H9 (cell line): ENCODE measurements at regions not wholly inside any gene's neighbourhood (a gene's known extent, or its start where the extent isn't known, plus 50 kb on each side); places are given as distances from the start of the nearest gene placed in this dataset.

ENCODE experiments used
- DNase-seq: peaks from one replicate; pipeline ENCODE4 v3.0.0-alpha.2; 2017
- H2AFZ ChIP-seq: one replicate; pipeline ENCODE4 v1.6.1; 2013; ENCODE audit warnings: mild to moderate bottlenecking, low read length, control low read depth, moderate library complexity
- H2AK5ac ChIP-seq: 2 replicates; pipeline ENCODE4 v1.6.1; 2013; ENCODE audit warnings: low read length, control low read depth, mixed read lengths; ENCODE audit not compliant: insufficient read length
- H2BK120ac ChIP-seq: one replicate; pipeline ENCODE4 v1.6.1; 2013; ENCODE audit warnings: low read depth, mild to moderate bottlenecking, low read length, control low read depth, inconsistent platforms; ENCODE audit not compliant: poor library complexity, severe bottlenecking
- H2BK12ac ChIP-seq: 2 replicates; pipeline ENCODE4 v1.6.1; 2013; ENCODE audit warnings: low read length, control low read depth, mixed read lengths, low read depth; ENCODE audit not compliant: insufficient read length
- H2BK15ac ChIP-seq: 2 replicates; pipeline ENCODE4 v1.6.1; 2013; ENCODE audit warnings: low read depth, low read length, control low read depth
- H2BK20ac ChIP-seq: one replicate; pipeline ENCODE4 v1.6.1; 2013; ENCODE audit warnings: low read depth, mild to moderate bottlenecking, low read length, control low read depth, inconsistent platforms; ENCODE audit not compliant: poor library complexity, severe bottlenecking
- H2BK5ac ChIP-seq: 2 replicates; pipeline ENCODE4 v1.6.1; 2013; ENCODE audit warnings: low read length, control low read depth, mixed read lengths; ENCODE audit not compliant: insufficient read length
- H3K14ac ChIP-seq: 2 replicates; pipeline ENCODE4 v1.6.1; 2013; ENCODE audit warnings: low read length, control low read depth; ENCODE audit not compliant: insufficient read depth
- H3K18ac ChIP-seq: 2 replicates; pipeline ENCODE4 v1.6.1; 2013; ENCODE audit warnings: low read depth, mild to moderate bottlenecking, mixed read lengths, low read length, control low read depth; ENCODE audit not compliant: insufficient read length
- H3K23ac ChIP-seq: 2 replicates; pipeline ENCODE4 v1.6.1; 2013; ENCODE audit warnings: low read length, control low read depth, mixed read lengths, low read depth; ENCODE audit not compliant: insufficient read length
- H3K23me2 ChIP-seq: 2 replicates; pipeline ENCODE4 v1.6.1; 2013; ENCODE audit warnings: low read depth, mild to moderate bottlenecking, mixed read lengths, low read length, control low read depth; ENCODE audit not compliant: insufficient read length, poor library complexity, severe bottlenecking
- H3K27ac ChIP-seq: 2 replicates; pipeline ENCODE4 v1.5.1; 2013; ENCODE audit warnings: low read length, control low read depth, mixed read lengths, low read depth; ENCODE audit not compliant: insufficient read length
- H3K27me3 ChIP-seq: 2 replicates; pipeline ENCODE4 v1.6.1; 2013; ENCODE audit warnings: low read length, control low read depth, inconsistent platforms; ENCODE audit not compliant: insufficient read depth
- H3K4ac ChIP-seq: 2 replicates; pipeline ENCODE4 v1.6.1; 2013; ENCODE audit warnings: low read depth, mild to moderate bottlenecking, control low read depth, inconsistent platforms, low read length, moderate library complexity
- H3K4me1 ChIP-seq: 2 replicates; pipeline ENCODE4 v1.6.1; 2013; ENCODE audit warnings: low read length, control low read depth, inconsistent platforms; ENCODE audit not compliant: insufficient read depth
- H3K4me2 ChIP-seq: 2 replicates; pipeline ENCODE4 v1.6.1; 2013; ENCODE audit warnings: low read length, control low read depth, mixed read lengths; ENCODE audit not compliant: insufficient read length, insufficient read depth
- H3K56ac ChIP-seq: 2 replicates; pipeline ENCODE4 v1.6.1; 2013; ENCODE audit warnings: low read depth, mild to moderate bottlenecking, mixed read lengths, low read length, control low read depth; ENCODE audit not compliant: insufficient read length
- H3K79me1 ChIP-seq: 2 replicates; pipeline ENCODE4 v1.6.1; 2013; ENCODE audit warnings: low read depth, mild to moderate bottlenecking, moderate library complexity, low read length, control low read depth, inconsistent platforms; ENCODE audit not compliant: insufficient read depth, poor library complexity, severe bottlenecking
- H3K79me2 ChIP-seq: 2 replicates; pipeline ENCODE4 v1.6.1; 2013; ENCODE audit warnings: low read length, control low read depth, inconsistent platforms; ENCODE audit not compliant: insufficient read depth
- H3K9ac ChIP-seq: 2 replicates; pipeline ENCODE4 v1.6.1; 2013; ENCODE audit warnings: low read length, control low read depth, mixed read lengths; ENCODE audit not compliant: insufficient read length; ENCODE audit errors: extremely low read depth
- H3K9me3 ChIP-seq: one replicate; pipeline ENCODE4 v1.6.1; 2013; ENCODE audit warnings: low read depth, low read length, inconsistent platforms; ENCODE audit not compliant: control insufficient read depth
- H3T11ph ChIP-seq: one replicate; pipeline ENCODE4 v1.6.1; 2013; ENCODE audit warnings: mild to moderate bottlenecking, low read length, control low read depth, inconsistent platforms
- H4K20me1 ChIP-seq: one replicate; pipeline ENCODE4 v1.6.1; 2013; ENCODE audit not compliant: control insufficient read depth, insufficient read length, insufficient read depth
- H4K5ac ChIP-seq: 2 replicates; pipeline ENCODE4 v1.6.1; 2013; ENCODE audit warnings: low read depth, mild to moderate bottlenecking, mixed read lengths, low read length, control low read depth; ENCODE audit not compliant: insufficient read length
- H4K8ac ChIP-seq: replicated peaks from 2 replicates; pipeline ENCODE4 v1.6.1; 2013; ENCODE audit warnings: low read length, control low read depth, mixed read lengths, low read depth; ENCODE audit not compliant: insufficient read length
- H4K91ac ChIP-seq: 2 replicates; pipeline ENCODE4 v1.6.1; 2013; ENCODE audit warnings: low read depth, mild to moderate bottlenecking, moderate library complexity, mixed read lengths, low read length, control low read depth; ENCODE audit not compliant: insufficient read length
- H3K27ac Mint-ChIP-seq, 3 experiments: 2 replicates in 2 of 3; 3 replicates in 1 of 3; pipeline ENCODE4 v1.8.0; 2020 to 2021; ENCODE audit warnings: mixed read lengths in 3 of 3, mild to moderate bottlenecking in 1 of 3, moderate library complexity in 1 of 3
- H3K27me3 Mint-ChIP-seq: 2 replicates; pipeline ENCODE4 v1.8.0; 2021; ENCODE audit warnings: low read depth, mild to moderate bottlenecking, moderate library complexity, mixed read lengths
- H3K36me3 Mint-ChIP-seq, 3 experiments: 2 replicates in 2 of 3; 3 replicates in 1 of 3; pipeline ENCODE4 v1.8.0; 2020 to 2021; ENCODE audit warnings: low read depth in 3 of 3, mixed read lengths in 3 of 3; ENCODE audit not compliant: insufficient read depth in 1 of 3
- H3K4me1 Mint-ChIP-seq, 2 experiments: 2 replicates each; pipeline ENCODE4 v1.8.0; 2020; ENCODE audit warnings: mixed read lengths in 2 of 2
- H3K4me3 Mint-ChIP-seq, 2 experiments: 2 replicates in 1 of 2; 3 replicates in 1 of 2; pipeline ENCODE4 v1.8.0; 2020 to 2021; ENCODE audit warnings: mild to moderate bottlenecking in 2 of 2, mixed read lengths in 2 of 2, moderate library complexity in 1 of 2
- H3K9me3 Mint-ChIP-seq, 2 experiments: 2 replicates in 1 of 2; 3 replicates in 1 of 2; pipeline ENCODE4 v1.8.0; 2020; ENCODE audit warnings: mild to moderate bottlenecking in 2 of 2, mixed read lengths in 2 of 2, moderate library complexity in 1 of 2
- WGBS: extraction: QIAGEN DNeasy Blood & Tissue Kit; methylation state at CpG from one replicate; pipeline ENCODE4 v1.1.7; 2013; ENCODE audit warnings: missing lambda C conversion rate, low lambda C conversion rate, mixed read lengths; ENCODE audit not compliant: insufficient read length; ENCODE audit errors: extremely low coverage; 5-methylcytosine and 5-hydroxymethylcytosine counted together
- TF ChIP-seq, protein P1 (sequence below): fragments of 200-600 bp; sonication (generic); conservative IDR thresholded peaks from 3 replicates; pipeline ENCODE4 v1.8.0; 2021; ENCODE audit warnings: antibody characterized with exemption, mild to moderate bottlenecking

DNA sequence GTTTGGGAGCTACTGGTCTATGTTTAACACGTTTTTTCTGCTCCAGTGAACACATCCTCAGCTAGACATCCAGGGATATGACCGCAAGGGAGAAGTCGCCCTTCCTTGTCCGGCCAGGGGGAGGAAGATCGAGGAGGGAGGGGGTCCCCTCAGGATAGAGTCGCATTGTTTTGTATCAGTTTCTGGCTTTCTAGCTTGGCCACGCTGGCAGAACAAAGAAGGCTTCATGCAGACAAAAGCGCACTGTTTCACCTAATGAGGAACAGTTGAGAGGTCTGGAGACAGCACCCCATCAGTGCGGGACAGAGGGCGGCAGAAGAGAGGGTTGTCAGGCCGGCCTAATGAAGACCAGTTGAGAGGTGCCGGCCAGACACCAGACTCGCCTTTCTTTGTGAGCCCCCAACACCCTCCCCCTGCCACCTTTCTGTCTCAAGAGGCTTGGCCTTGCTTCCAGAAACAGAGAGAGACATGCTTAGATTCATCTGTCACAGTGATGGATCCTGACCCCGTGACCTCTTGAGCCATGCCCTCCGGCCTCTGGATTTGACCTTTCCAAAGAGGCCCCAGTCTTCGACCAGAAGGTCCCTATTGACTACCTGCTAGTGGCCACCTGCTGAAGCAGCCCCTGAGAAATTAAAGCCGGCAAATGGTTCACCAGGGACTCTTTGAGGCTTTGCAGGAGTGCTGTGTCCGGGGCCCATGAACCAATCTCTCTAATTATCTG is 254.7 kb upstream of the TBX3 start:
- no peak overlapping the region for H3K18ac ChIP-seq
- no peak overlapping the region for H2BK12ac ChIP-seq
- no peaks in the 10 kb centered on the region for H3K23me2 ChIP-seq
- Mint-ChIP-seq H3K4me3 (no peak overlapping the region), H3K4me1 (no peaks in the 10 kb centered on the region), H3K9me3 (no peaks in the 10 kb centered on the region), H3K36me3 (no peaks in the 10 kb centered on the region), H3K27ac (no peak overlapping the region), H3K27me3 (peaks cover 4% of the 10 kb centered on the region)
- no peak overlapping the region for H2AK5ac ChIP-seq
- H4K5ac ChIP-seq = no peak overlapping the region
- no peak overlapping the region for H2BK15ac ChIP-seq
- no CpG with 5 or more reads among the region's 18 CpGs for WGBS
- H3K79me1 ChIP-seq = no peaks in the 10 kb centered on the region
- H3K23ac ChIP-seq = no peak overlapping the region
- DNase-seq = no peak
- no peak overlapping the region for H2BK120ac ChIP-seq
- no peaks in the 10 kb centered on the region for H3K79me2 ChIP-seq
- no peak overlapping the region for H3K9ac ChIP-seq
- H4K91ac ChIP-seq = no peak overlapping the region
- H4K20me1 ChIP-seq = no peaks in the 10 kb centered on the region
- no peaks in the 10 kb centered on the region for H3K4me1 ChIP-seq
- no peak overlapping the region for H3K56ac ChIP-seq
- H3K4ac ChIP-seq = no peak overlapping the region
- H3K14ac ChIP-seq = no peak overlapping the region
- H2BK5ac ChIP-seq = no peak overlapping the region
- no peak overlapping the region for H3T11ph ChIP-seq
- TF ChIP-seq, protein P1, sequence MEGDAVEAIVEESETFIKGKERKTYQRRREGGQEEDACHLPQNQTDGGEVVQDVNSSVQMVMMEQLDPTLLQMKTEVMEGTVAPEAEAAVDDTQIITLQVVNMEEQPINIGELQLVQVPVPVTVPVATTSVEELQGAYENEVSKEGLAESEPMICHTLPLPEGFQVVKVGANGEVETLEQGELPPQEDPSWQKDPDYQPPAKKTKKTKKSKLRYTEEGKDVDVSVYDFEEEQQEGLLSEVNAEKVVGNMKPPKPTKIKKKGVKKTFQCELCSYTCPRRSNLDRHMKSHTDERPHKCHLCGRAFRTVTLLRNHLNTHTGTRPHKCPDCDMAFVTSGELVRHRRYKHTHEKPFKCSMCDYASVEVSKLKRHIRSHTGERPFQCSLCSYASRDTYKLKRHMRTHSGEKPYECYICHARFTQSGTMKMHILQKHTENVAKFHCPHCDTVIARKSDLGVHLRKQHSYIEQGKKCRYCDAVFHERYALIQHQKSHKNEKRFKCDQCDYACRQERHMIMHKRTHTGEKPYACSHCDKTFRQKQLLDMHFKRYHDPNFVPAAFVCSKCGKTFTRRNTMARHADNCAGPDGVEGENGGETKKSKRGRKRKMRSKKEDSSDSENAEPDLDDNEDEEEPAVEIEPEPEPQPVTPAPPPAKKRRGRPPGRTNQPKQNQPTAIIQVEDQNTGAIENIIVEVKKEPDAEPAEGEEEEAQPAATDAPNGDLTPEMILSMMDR = no peak
- H2BK20ac ChIP-seq = no peak overlapping the region
- H3K9me3 ChIP-seq = no peaks in the 10 kb centered on the region
- H4K8ac ChIP-seq = no peak overlapping the region
- H3K4me2 ChIP-seq = no peak overlapping the region
- H2AFZ ChIP-seq = no peak overlapping the region
- H3K27me3 ChIP-seq = no peaks in the 10 kb centered on the region
- H3K27ac ChIP-seq = no peak overlapping the region
